ENCODE measurements at regions not wholly inside any gene's neighbourhood (a gene's known extent, or its start where the extent isn't known, plus 50 kb on each side); places are given as distances from the start of the nearest gene placed in this dataset.

DNA sequence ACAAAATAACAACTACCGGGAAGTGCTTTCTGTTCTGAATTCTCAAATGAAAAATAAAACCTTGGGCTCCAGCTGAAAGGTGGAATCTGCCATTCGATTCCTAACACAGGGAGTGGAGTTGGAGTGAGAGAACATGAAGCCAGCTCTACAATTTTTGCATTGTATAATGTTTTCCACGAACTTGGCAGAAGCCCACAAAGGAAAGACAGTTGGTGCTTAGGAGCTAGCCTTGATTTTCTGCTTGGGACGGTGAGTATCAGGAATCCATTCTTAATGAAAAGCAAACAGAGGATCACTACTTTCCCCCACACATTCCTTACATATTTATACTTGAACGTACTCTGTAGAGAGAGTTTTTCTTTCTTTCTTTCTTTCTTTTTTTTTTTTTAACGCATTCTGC is 74.2 kb upstream of the FBXL7 start:
- no peak for TF ChIP-seq EZH2phosphoT487 (IDR thresholded peaks at IDR 0.05; ENCODE audit: borderline replicate concordance, low read length)
- TF ChIP-seq, protein P1, sequence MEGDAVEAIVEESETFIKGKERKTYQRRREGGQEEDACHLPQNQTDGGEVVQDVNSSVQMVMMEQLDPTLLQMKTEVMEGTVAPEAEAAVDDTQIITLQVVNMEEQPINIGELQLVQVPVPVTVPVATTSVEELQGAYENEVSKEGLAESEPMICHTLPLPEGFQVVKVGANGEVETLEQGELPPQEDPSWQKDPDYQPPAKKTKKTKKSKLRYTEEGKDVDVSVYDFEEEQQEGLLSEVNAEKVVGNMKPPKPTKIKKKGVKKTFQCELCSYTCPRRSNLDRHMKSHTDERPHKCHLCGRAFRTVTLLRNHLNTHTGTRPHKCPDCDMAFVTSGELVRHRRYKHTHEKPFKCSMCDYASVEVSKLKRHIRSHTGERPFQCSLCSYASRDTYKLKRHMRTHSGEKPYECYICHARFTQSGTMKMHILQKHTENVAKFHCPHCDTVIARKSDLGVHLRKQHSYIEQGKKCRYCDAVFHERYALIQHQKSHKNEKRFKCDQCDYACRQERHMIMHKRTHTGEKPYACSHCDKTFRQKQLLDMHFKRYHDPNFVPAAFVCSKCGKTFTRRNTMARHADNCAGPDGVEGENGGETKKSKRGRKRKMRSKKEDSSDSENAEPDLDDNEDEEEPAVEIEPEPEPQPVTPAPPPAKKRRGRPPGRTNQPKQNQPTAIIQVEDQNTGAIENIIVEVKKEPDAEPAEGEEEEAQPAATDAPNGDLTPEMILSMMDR (conservative IDR thresholded peaks at IDR 0.05; ENCODE audit: low read depth, low read length), result no peak

All from PC-3 (cell line).